GF-D8 (cell line): ENCODE measurements at regions not wholly inside any gene's neighbourhood (a gene's known extent, or its start where the extent isn't known, plus 50 kb on each side); places are given as distances from the start of the nearest gene placed in this dataset.
"Not testable (repeated sequence)": the region's sequence is repeated elsewhere in the genome, so short reads cannot be mapped to it uniquely, and the experiment has no call there.

Source experiments
- DNase-seq: peaks from one replicate; lab custom pipeline; 2025; lab: John Stamatoyannopoulos, UW

GRCh38 chr7:119270644-119271043 is 1002.3 kb upstream of the KCND2 start:
- DNase-seq = no peak

- DNase-seq = no peak
These were observed 1001.7 kb upstream of the KCND2 start for GRCh38 chr7:119271147-119271779.

DNA sequence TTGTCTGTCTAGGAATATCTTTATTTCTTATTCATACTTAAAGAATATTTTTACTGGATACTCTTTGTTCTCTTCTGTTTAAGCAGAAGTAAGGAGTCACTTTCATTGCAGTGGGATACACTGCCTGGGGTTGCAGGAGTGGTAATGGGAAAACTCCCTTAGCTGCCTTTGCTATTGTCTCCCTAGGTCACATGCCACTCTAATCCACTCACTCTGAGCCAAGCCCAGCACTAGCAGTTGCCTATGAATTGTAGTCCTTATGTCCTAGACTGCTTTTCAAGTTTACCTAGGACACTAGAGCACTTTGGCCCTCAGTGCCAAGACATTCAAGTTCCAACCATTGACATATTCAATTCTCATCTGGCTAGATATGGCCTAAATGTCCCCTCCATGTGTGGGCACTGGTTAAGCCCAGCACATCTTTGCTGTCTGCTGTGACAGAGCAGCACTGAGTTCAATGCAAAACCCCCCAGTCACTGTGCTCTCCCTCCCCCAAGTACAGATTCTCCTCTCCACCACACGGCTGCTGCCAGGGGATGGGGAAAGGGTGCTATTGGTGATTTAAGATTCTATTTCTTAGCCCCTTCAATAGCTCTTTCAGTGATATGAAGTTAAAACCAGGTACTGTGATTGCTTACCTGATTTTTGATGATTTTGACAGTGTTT is 991.7 kb upstream of the KCND2 start:
- DNase-seq = no peak

- DNase-seq = no peak
These were observed 989.6 kb upstream of the KCND2 start for GRCh38 chr7:119283353-119283752.

- DNase-seq = no peak
These were observed 984.6 kb upstream of the KCND2 start for GRCh38 chr7:119288416-119288815.

- DNase-seq = not testable (repeated sequence)
These were observed 972.6 kb upstream of the KCND2 start for GRCh38 chr7:119300341-119300740.

- DNase-seq = no peak
These were observed 952.7 kb upstream of the KCND2 start for GRCh38 chr7:119320316-119320715.

DNA sequence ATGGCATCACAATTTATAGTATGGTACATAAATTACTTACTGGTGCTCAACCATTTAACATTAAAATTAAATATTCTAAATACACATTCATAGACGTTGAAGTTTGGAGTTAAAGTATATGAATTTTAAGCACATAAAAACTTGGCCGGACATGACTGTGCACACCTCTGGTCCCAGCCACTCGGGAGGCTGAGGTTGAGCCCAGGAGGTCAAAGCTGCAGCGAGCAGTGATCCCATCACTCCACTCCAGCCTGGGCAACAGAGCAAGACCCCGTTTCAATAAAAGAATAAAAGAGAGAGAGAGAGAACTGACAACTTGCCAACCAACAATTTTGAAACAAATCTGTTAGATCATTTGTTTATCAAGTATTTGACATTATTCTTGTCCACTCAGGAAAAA is 943.3 kb upstream of the KCND2 start:
- no peak for DNase-seq

GRCh38 chr7:119335405-119335804 is 937.6 kb upstream of the KCND2 start:
- DNase-seq = no peak

DNA sequence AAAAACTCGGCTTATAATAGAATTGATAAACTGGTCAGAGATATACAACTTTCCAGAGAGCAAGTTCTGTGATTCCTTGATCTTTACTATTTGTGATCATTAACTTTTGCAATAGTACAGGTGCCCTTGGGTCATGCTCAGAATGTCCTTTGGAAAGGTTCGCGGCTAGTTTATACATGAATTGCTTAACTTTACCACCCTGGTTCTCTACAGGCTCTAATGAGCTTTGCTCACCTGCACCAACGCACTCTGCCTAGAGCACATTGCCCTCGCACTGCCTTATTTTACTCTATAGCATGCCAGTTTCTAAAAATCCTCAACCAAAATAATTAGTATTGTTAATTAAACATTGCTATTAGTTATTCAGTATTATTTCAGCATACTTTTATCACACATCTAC is 931.2 kb upstream of the KCND2 start:
- DNase-seq = no peak

DNA sequence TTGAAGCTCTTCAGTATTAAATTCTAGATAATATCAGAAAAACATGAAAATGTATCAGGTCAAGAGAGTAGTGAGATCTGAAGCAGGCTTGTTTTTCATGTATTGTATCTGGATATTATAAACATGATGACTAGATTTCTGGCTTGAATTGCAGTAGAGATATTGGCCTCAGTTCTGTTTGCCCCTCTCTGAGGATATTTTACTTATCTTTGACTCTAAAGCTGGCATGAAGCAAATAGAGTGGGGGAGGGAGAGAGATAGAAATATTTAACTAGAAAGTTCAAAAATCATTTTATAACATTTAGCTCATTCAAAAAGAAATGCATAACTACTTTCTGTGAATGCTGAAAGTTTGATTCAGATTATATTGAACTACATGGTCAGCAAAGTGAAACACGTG is 929.7 kb upstream of the KCND2 start:
- no peak for DNase-seq

DNA sequence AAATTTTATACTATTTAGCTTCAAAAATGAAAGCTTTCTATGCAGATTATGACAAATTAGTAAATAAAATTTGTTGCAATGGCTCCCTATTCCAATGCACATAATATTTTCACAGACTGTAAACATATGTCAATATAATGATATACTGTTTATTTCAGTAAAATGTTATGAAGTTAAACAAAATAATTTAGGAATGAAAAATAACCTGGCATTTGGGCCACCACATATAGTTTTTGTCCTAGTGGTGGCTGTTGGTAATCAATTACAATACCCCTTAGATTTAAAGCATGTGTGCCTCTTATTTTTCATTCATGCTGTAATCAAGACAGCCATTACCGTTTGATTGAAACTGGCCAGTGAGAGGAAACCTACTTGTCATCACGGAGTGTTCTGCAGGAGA is 928.5 kb upstream of the KCND2 start:
- no peak for DNase-seq

DNA sequence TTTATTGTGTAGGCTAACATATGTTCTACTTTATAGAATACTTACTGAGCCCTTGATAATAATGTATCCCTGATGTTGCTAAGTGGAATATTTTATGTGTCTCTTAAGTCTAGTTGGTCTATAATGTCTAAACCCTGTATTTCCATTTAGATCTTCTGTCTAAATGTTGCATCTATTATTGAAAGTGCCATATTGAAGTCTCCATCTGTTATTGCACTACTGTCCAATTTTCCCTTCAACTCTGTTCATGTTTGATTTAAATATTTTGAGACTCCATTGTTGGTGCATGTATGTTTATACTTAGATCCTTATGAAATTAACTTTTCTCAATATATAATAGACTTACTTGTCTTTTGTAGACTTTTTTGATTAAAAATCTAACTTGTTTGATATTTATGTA is 924.5 kb upstream of the KCND2 start:
- no peak for DNase-seq

GRCh38 chr7:119350334-119350733 is 922.6 kb upstream of the KCND2 start:
- DNase-seq = no peak

- no peak for DNase-seq
These were observed 921.7 kb upstream of the KCND2 start for GRCh38 chr7:119351320-119351719.

- DNase-seq = no peak
These were observed 898.5 kb upstream of the KCND2 start for GRCh38 chr7:119374436-119374835.

- DNase-seq = no peak
These were observed 895.1 kb upstream of the KCND2 start for GRCh38 chr7:119377861-119378260.

DNA sequence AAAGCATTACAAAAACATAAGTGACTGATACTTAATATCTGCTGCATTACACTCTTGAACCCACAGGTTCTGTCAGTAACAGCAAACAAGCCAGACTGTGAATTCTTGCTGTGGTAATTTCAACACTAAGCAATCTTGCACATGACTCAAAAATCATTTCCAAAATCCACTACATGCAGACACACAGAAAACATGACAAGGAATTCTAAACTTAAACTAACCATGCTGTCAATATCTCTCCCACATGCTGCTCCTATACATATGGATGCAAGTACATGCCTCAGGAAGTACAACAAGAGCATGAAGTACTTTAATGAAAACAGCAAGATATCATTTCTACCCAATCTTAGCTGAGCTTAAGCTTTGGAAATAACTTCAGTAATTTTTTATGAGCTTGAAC is 890.2 kb upstream of the KCND2 start:
- DNase-seq = no peak

- DNase-seq = no peak
These were observed 878.0 kb upstream of the KCND2 start for GRCh38 chr7:119395024-119395423.

DNA sequence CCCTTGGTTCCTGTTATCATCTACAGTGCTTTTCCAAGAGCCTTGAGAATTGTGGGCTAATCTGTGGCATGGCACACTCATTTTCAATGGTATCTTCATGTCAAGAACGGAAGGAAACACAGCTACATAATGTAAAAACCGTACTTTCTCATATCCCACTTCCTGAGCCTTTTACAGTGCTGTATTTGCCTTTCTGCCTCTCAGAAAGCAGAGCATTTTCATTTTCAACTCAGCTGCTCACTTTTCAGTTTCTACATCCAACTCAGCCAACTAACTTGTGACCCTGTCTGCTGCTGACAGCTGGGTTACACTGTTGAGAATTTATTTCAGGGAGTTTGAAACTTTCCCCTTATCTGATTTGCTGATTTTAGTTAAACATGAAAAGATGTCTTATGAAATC is 875.8 kb upstream of the KCND2 start:
- DNase-seq = no peak

DNA sequence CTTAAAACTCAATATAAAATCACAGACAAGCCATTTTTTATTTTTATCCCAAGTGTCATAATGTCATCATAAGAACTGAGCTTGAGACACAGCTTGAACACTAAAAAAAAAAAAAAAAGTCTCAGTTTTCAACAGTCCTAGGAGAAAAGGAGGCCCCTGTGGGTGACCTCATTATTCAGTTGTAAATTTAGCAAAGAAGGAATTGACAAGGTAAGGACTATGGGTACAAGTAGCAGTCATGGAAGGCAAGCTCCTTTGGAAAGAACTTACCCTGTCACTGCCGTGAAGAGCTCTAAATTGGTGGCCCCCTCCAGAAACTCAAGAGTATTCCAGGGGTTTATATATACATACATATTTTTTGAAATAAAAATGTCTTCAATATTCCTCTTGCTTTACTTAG is 864.4 kb upstream of the KCND2 start:
- DNase-seq = no peak

DNA sequence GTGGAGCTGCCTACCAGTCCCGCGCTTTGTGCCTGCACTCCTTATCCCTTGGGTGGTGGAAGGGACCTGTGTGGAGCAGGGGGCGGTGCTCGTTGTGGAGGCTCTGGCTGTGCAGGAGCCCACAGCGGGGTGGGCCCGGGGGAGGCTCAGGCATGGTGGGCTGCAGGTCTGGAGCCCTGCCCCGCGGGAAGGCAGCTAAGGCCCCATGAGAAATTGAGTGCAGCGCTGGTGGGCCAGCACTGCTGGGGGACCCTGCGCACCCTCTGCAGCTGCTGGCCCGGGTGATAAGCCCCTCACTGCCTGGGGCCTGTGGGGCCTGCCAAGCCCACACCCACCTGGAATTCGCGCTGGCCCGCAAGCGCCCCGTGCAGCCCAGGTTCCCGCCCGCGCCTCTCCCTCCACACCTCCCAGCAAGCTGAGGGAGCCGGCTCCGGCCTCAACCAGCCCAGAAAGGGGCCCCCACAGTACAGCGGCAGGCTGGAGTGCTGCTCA is 859.6 kb upstream of the KCND2 start:
- DNase-seq = no peak

GRCh38 chr7:119415682-119416081 is 857.3 kb upstream of the KCND2 start:
- no peak for DNase-seq

GRCh38 chr7:119421657-119422056 is 851.3 kb upstream of the KCND2 start:
- DNase-seq = no peak
